ENCODE measurements at regions not wholly inside any gene's neighbourhood (a gene's known extent, or its start where the extent isn't known, plus 50 kb on each side); places are given as distances from the start of the nearest gene placed in this dataset.

- TF ChIP-seq POLR2AphosphoS5 (IDR thresholded peaks at IDR 0.05) (no peak), POLR2A (IDR thresholded peaks at IDR 0.05) (no peak), CTCF (IDR thresholded peaks at IDR 0.05) (no peak)
- WGBS: 86% methylated on average over 2 of the region's 2 CpGs
Observed at GRCh38 chr3:145133281-145133680, 1027.7 kb downstream of the PLOD2 start.

GRCh38 chr3:145134738-145135137 is 1026.2 kb downstream of the PLOD2 start:
- no peak for DNase-seq (ENCODE audit: low spot score)
- intact Hi-C loops (cut with DNase I): no loop called here
- H3K4me1 ChIP-seq (replicated peaks): no peaks in the 10 kb centered on the region
- H3K36me3 ChIP-seq: no peaks in the 10 kb centered on the region
- no peaks in the 10 kb centered on the region for H3K9me3 ChIP-seq
- H3K27ac ChIP-seq: no peak overlapping the region
- WGBS: 86% methylated on average over 2 of the region's 2 CpGs
- H3K27me3 ChIP-seq (replicated peaks; ENCODE audit: insufficient read depth): no peaks in the 10 kb centered on the region
- H3K4me3 ChIP-seq: no peak overlapping the region
- TF ChIP-seq CTCF (IDR thresholded peaks at IDR 0.05) (no peak), POLR2AphosphoS5 (IDR thresholded peaks at IDR 0.05) (no peak), POLR2A (IDR thresholded peaks at IDR 0.05) (no peak)

More at GRCh38 chr3:145133281-145133680, 1027.7 kb downstream of the PLOD2 start:
- no peaks in the 10 kb centered on the region for H3K9me3 ChIP-seq
- no peak for DNase-seq (ENCODE audit: low spot score)
- H3K27me3 ChIP-seq (replicated peaks; ENCODE audit: insufficient read depth): no peaks in the 10 kb centered on the region
- no peak overlapping the region for H3K4me3 ChIP-seq
- no peaks in the 10 kb centered on the region for H3K4me1 ChIP-seq (replicated peaks)
- intact Hi-C loops (cut with DNase I): no loop called here
- no peak overlapping the region for H3K27ac ChIP-seq
- H3K36me3 ChIP-seq: no peaks in the 10 kb centered on the region

GRCh38 chr3:145144361-145144760 is 1016.6 kb downstream of the PLOD2 start:
- Histone ChIP-seq H3K27ac (no peak overlapping the region), H3K4me3 (no peak overlapping the region), H3K9me3 (no peaks in the 10 kb centered on the region), H3K27me3 (replicated peaks; ENCODE audit: insufficient read depth) (no peaks in the 10 kb centered on the region), H3K4me1 (replicated peaks) (no peaks in the 10 kb centered on the region), H3K36me3 (no peaks in the 10 kb centered on the region)
- no peak for TF ChIP-seq CTCF (IDR thresholded peaks at IDR 0.05)
- no peak for TF ChIP-seq POLR2AphosphoS5 (IDR thresholded peaks at IDR 0.05)
- no peak for TF ChIP-seq POLR2A (IDR thresholded peaks at IDR 0.05)
- DNase-seq (ENCODE audit: low spot score): no peak
- 82% methylated on average over 3 of the region's 3 CpGs for WGBS
- intact Hi-C loops (cut with DNase I): no loop called here

- H3K27ac ChIP-seq: no peak overlapping the region
- DNase-seq (ENCODE audit: low spot score): no peak
- intact Hi-C loops (cut with DNase I): no loop called here
- 57% methylated on average over 1 of the region's 1 CpG for WGBS
- TF ChIP-seq POLR2A (IDR thresholded peaks at IDR 0.05) (no peak), POLR2AphosphoS5 (IDR thresholded peaks at IDR 0.05) (no peak), CTCF (IDR thresholded peaks at IDR 0.05) (no peak)
- no peaks in the 10 kb centered on the region for H3K9me3 ChIP-seq
- no peaks in the 10 kb centered on the region for H3K27me3 ChIP-seq (replicated peaks; ENCODE audit: insufficient read depth)
- no peaks in the 10 kb centered on the region for H3K36me3 ChIP-seq
- H3K4me1 ChIP-seq (replicated peaks): no peaks in the 10 kb centered on the region
- H3K4me3 ChIP-seq: no peak overlapping the region
Observed at GRCh38 chr3:145145461-145145860, 1015.5 kb downstream of the PLOD2 start.

- TF ChIP-seq CTCF (IDR thresholded peaks at IDR 0.05) (no peak), POLR2A (IDR thresholded peaks at IDR 0.05) (no peak), POLR2AphosphoS5 (IDR thresholded peaks at IDR 0.05) (no peak)
- Histone ChIP-seq H3K4me1 (replicated peaks) (no peaks in the 10 kb centered on the region), H3K4me3 (no peak overlapping the region), H3K27ac (no peak overlapping the region), H3K9me3 (no peaks in the 10 kb centered on the region), H3K27me3 (replicated peaks; ENCODE audit: insufficient read depth) (no peaks in the 10 kb centered on the region), H3K36me3 (no peaks in the 10 kb centered on the region)
- intact Hi-C loops (cut with DNase I): no loop called here
- no peak for DNase-seq (ENCODE audit: low spot score)
Observed at GRCh38 chr3:145159640-145160039, 1001.3 kb downstream of the PLOD2 start.
